IMR-90 (cell line): ENCODE measurements at regions not wholly inside any gene's neighbourhood (a gene's known extent, or its start where the extent isn't known, plus 50 kb on each side); places are given as distances from the start of the nearest gene placed in this dataset.

Experiments used
- ATAC-seq: fragments of 200-7000 bp; cut with Tn5 transposase; 2 replicates; pipeline ENCODE4 v1.9.1; 2020; ENCODE audit warnings: low read depth, mild to moderate bottlenecking, moderate library complexity
- BruUV-seq: library from RNA; stranded (reverse); fragments of 400-500 nt; replicated peaks from 2 replicates; lab custom pipeline; 2021; lab: Mats Ljungman, UMichigan
- CTCF ChIA-PET: fragments of 300-600 bp; formaldehyde crosslinking; extraction: SDS; loops from one replicate; lab custom pipeline; 2021; ENCODE audit warnings: antibody characterized with exemption; lab: Yijun Ruan, JAX
- POLR2A ChIA-PET: fragments of 300-600 bp; sonication (Branson Sonifier 250); formaldehyde crosslinking; loops from one replicate; lab custom pipeline; 2022; ENCODE audit warnings: antibody characterized with exemption; ENCODE audit not compliant: unreplicated experiment; lab: Charles Lee
- DNase-seq: peaks from one replicate; pipeline ENCODE4 v3.0.0; 2013
- H2AFZ ChIP-seq: replicated peaks from 2 replicates; pipeline ENCODE3; 2013; ENCODE audit warnings: low read length, mild to moderate bottlenecking; ENCODE audit not compliant: poor library complexity
- H2AK5ac ChIP-seq: 2 replicates; pipeline ENCODE4 v1.6.1; 2013; ENCODE audit warnings: low read depth, low read length, inconsistent platforms
- H2AK9ac ChIP-seq: replicated peaks from 2 replicates; pipeline ENCODE3; 2013; ENCODE audit warnings: mild to moderate bottlenecking, low read depth, low read length, moderate library complexity; ENCODE audit not compliant: poor library complexity
- H2BK120ac ChIP-seq: 2 replicates; pipeline ENCODE4 v1.6.1; 2013; ENCODE audit warnings: low read depth, low read length, inconsistent platforms
- H2BK15ac ChIP-seq: 3 replicates; pipeline ENCODE4 v1.6.1; 2013; ENCODE audit warnings: low read depth, low read length, inconsistent platforms
- H2BK20ac ChIP-seq: 2 replicates; pipeline ENCODE4 v1.6.1; 2013; ENCODE audit warnings: low read depth, mild to moderate bottlenecking, inconsistent platforms, low read length, moderate library complexity
- H2BK5ac ChIP-seq: 2 replicates; pipeline ENCODE4 v1.6.1; 2013; ENCODE audit warnings: mild to moderate bottlenecking, low read depth, low read length, inconsistent platforms; ENCODE audit not compliant: poor library complexity, severe bottlenecking
- H3K14ac ChIP-seq: replicated peaks from 2 replicates; pipeline ENCODE4 v1.6.1; 2013; ENCODE audit warnings: low read depth, low read length, inconsistent platforms
- H3K18ac ChIP-seq: 2 replicates; pipeline ENCODE4 v1.6.1; 2013; ENCODE audit warnings: low read depth, low read length, control low read depth
- H3K23ac ChIP-seq: 2 replicates; pipeline ENCODE4 v1.6.1; 2013; ENCODE audit warnings: low read depth, low read length, inconsistent platforms
- H3K27ac ChIP-seq: 2 replicates; pipeline ENCODE4 v1.5.1; 2013; ENCODE audit warnings: mild to moderate bottlenecking, control low read depth, low read length; ENCODE audit not compliant: insufficient read depth
- H3K27me3 ChIP-seq: 2 replicates; pipeline ENCODE4 v1.6.1; 2013; ENCODE audit warnings: low read length; ENCODE audit not compliant: control insufficient read depth, insufficient read depth
- H3K36me3 ChIP-seq: 2 replicates; pipeline ENCODE4 v1.6.1; 2013; ENCODE audit warnings: low read length, mixed read lengths; ENCODE audit not compliant: control insufficient read depth, insufficient read depth
- H3K4ac ChIP-seq: 2 replicates; pipeline ENCODE4 v1.6.1; 2013; ENCODE audit warnings: low read depth, low read length, inconsistent platforms
- H3K4me1 ChIP-seq: 2 replicates; pipeline ENCODE4 v1.6.1; 2013; ENCODE audit warnings: low read length, mixed read lengths; ENCODE audit not compliant: control insufficient read depth, insufficient read depth
- H3K4me2 ChIP-seq: 2 replicates; pipeline ENCODE4 v1.6.1; 2013; ENCODE audit warnings: low read depth, mild to moderate bottlenecking, control low read depth, low read length, moderate library complexity
- H3K4me3 ChIP-seq: 2 replicates; pipeline ENCODE4 v1.5.1; 2013; ENCODE audit warnings: low read depth, mild to moderate bottlenecking, control low read depth, low read length, moderate library complexity; ENCODE audit not compliant: insufficient read depth
- H3K56ac ChIP-seq: 2 replicates; pipeline ENCODE4 v1.6.1; 2013; ENCODE audit warnings: low read length, inconsistent platforms; ENCODE audit not compliant: insufficient read depth; ENCODE audit errors: extremely low read depth
- H3K79me1 ChIP-seq, 2 experiments: 2 replicates each; pipeline ENCODE4 v1.6.1; 2013; ENCODE audit warnings: low read length in 2 of 2, inconsistent platforms in 1 of 2, low read depth in 1 of 2
- H3K9ac ChIP-seq: 2 replicates; pipeline ENCODE4 v1.6.1; 2013; ENCODE audit warnings: low read depth, low read length, control low read depth
- H3K9me1 ChIP-seq: 2 replicates; pipeline ENCODE4 v1.6.1; 2013; ENCODE audit warnings: low read length, inconsistent platforms; ENCODE audit not compliant: insufficient read depth
- H3K9me3 ChIP-seq: 2 replicates; pipeline ENCODE4 v1.6.1; 2013; ENCODE audit warnings: low read length; ENCODE audit not compliant: control insufficient read depth, insufficient read depth
- H4K20me1 ChIP-seq: 2 replicates; pipeline ENCODE4 v1.6.1; 2013; ENCODE audit warnings: low read length, inconsistent platforms; ENCODE audit not compliant: insufficient read depth
- H4K5ac ChIP-seq: 2 replicates; pipeline ENCODE4 v1.6.1; 2013; ENCODE audit warnings: mild to moderate bottlenecking, low read depth, low read length, control low read depth
- H4K8ac ChIP-seq, 2 experiments: 2 replicates each; pipeline ENCODE4 v1.6.1; 2013; ENCODE audit warnings: low read depth in 2 of 2, low read length in 2 of 2, control low read depth in 1 of 2, inconsistent platforms in 1 of 2
- H4K91ac ChIP-seq: 2 replicates; pipeline ENCODE4 v1.6.1; 2013; ENCODE audit warnings: low read depth, low read length, inconsistent platforms; ENCODE audit not compliant: insufficient read depth
- BHLHE40 ChIP-seq: fragments of 150-350 bp; IDR thresholded peaks from 2 replicates; pipeline ENCODE4 v1.6.1; 2016; ENCODE audit warnings: mild to moderate bottlenecking, low read depth, low read length
- CEBPB ChIP-seq: IDR thresholded peaks from 2 replicates; pipeline ENCODE4 v1.6.1; 2012; ENCODE audit warnings: low read depth, low read length, improper control_type of control experiment
- CHD1 ChIP-seq: IDR thresholded peaks from 2 replicates; pipeline ENCODE4 v1.6.1; 2012; ENCODE audit warnings: low read depth, low read length, improper control_type of control experiment
- FOS ChIP-seq: fragments of 150-350 bp; IDR thresholded peaks from 2 replicates; pipeline ENCODE4 v1.6.1; 2016; ENCODE audit warnings: low read depth, low read length
- MAFK ChIP-seq: IDR thresholded peaks from 2 replicates; pipeline ENCODE4 v1.6.1; 2012; ENCODE audit warnings: low read depth, low read length, improper control_type of control experiment
- MAZ ChIP-seq: IDR thresholded peaks from 2 replicates; pipeline ENCODE4 v1.6.1; 2012; ENCODE audit warnings: low read depth, mild to moderate bottlenecking, low read length, improper control_type of control experiment, moderate library complexity, borderline replicate concordance
- MXI1 ChIP-seq: IDR thresholded peaks from 2 replicates; pipeline ENCODE4 v1.6.1; 2012; ENCODE audit warnings: low read depth, mild to moderate bottlenecking, low read length, moderate library complexity, borderline replicate concordance
- NFE2L2 ChIP-seq: fragments of 150-350 bp; IDR thresholded peaks from 2 replicates; pipeline ENCODE4 v1.6.1; 2016; ENCODE audit warnings: low read depth, mild to moderate bottlenecking, low read length
- POLR2A ChIP-seq: IDR thresholded peaks from 2 replicates; pipeline ENCODE4 v1.6.1; 2012; ENCODE audit warnings: mild to moderate bottlenecking, low read depth, low read length
- RAD21 ChIP-seq: IDR thresholded peaks from 2 replicates; pipeline ENCODE4 v1.6.1; 2012; ENCODE audit warnings: low read length, improper control_type of control experiment
- RCOR1 ChIP-seq: IDR thresholded peaks from 2 replicates; pipeline ENCODE4 v1.6.1; 2012; ENCODE audit warnings: mild to moderate bottlenecking, low read length, improper control_type of control experiment; ENCODE audit not compliant: insufficient replicate concordance
- RFX5 ChIP-seq: IDR thresholded peaks from 2 replicates; pipeline ENCODE4 v1.8.0; 2012; ENCODE audit warnings: low read depth, mild to moderate bottlenecking, low read length, moderate library complexity
- SMC3 ChIP-seq: fragments of 150-350 bp; IDR thresholded peaks from 2 replicates; pipeline ENCODE4 v1.6.1; 2016; ENCODE audit warnings: low read depth, mild to moderate bottlenecking, antibody characterized with exemption, low read length, moderate library complexity
- WGBS, 2 experiments: methylation state at CpG; one replicate each; pipeline versions ENCODE4 v1.1.5 to v1.1.7; 2013; ENCODE audit warnings: missing lambda C conversion rate in 2 of 2; ENCODE audit not compliant: insufficient read length in 1 of 2; ENCODE audit errors: extremely low coverage in 2 of 2; 5-methylcytosine and 5-hydroxymethylcytosine counted together
- dilution Hi-C: fragments of 300-500 bp; cut with HindIII; formaldehyde crosslinking; loops from one replicate; pipeline ENCODE4 v1.14.3; 2018; ENCODE audit warnings: low sequenced_read_pairs; ENCODE audit not compliant: unreplicated experiment
- in situ Hi-C: fragments of 300-500 bp; cut with MboI; formaldehyde crosslinking; loops from 3 replicates; pipeline ENCODE4 v1.14.3; 2019; ENCODE audit warnings: low sequenced_read_pairs, inconsistent platforms, mixed read lengths
- intact Hi-C: fragments of 100-400 bp; cut with micrococcal nuclease; formaldehyde crosslinking; loops from 2 replicates; pipeline ENCODE4 v1.10.0; 2022
- TF ChIP-seq, protein P1 (sequence below): fragments of 150-350 bp; IDR thresholded peaks from 2 replicates; pipeline ENCODE4 v1.6.1; 2016; ENCODE audit warnings: low read depth, mild to moderate bottlenecking, low read length, moderate library complexity, borderline replicate concordance
- TF ChIP-seq, protein P2 (sequence below): conservative IDR thresholded peaks from 2 replicates; pipeline ENCODE4 v1.5.1; 2012; ENCODE audit warnings: mild to moderate bottlenecking, low read depth, low read length, improper control_type of control experiment
- TF ChIP-seq, protein P3 (sequence below): fragments of 150-350 bp; IDR thresholded peaks from 2 replicates; pipeline ENCODE4 v1.6.1; 2017; ENCODE audit warnings: mild to moderate bottlenecking, antibody characterized with exemption, low read length, low read depth

DNA sequence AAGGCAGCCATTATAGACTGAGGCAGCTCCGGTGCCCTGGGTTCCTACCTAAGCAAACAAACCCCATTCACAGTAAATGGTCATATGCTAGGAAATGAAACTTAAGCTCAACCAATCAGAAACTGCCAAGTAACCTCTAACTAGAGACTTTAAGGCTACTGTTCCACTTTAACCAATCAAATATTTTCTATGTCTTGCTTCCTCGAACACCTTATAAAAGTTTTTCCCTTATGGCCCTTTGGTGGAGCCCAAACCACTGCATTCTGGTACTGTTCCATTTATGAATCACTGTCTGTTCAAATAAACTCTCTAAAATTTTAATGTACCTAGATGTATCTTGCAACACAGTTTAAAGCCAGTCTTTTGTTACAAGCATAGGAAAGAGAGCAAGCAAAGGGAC is 361.1 kb downstream of the HGF start:
- no peak overlapping the region for H4K91ac ChIP-seq
- no peak overlapping the region for H2BK20ac ChIP-seq
- H3K23ac ChIP-seq: no peak overlapping the region
- no peak overlapping the region for H3K4ac ChIP-seq
- no CpG with 5 or more reads among the region's 2 CpGs for WGBS, 2 experiments
- H3K9me3 ChIP-seq: no peaks in the 10 kb centered on the region; the same call in 1 of the 2 replicates
- no peaks in the 10 kb centered on the region for H3K9me1 ChIP-seq
- no peak; the same call in 1 of the 2 replicates for ATAC-seq
- no peaks in the 10 kb centered on the region for H3K4me1 ChIP-seq
- H4K20me1 ChIP-seq: no peaks in the 10 kb centered on the region
- H3K18ac ChIP-seq: no peak overlapping the region
- in situ Hi-C loops: no loop called here
- no peak overlapping the region for H2BK15ac ChIP-seq
- no peak for TF ChIP-seq RFX5
- no peak for TF ChIP-seq FOS
- TF ChIP-seq, protein P1, sequence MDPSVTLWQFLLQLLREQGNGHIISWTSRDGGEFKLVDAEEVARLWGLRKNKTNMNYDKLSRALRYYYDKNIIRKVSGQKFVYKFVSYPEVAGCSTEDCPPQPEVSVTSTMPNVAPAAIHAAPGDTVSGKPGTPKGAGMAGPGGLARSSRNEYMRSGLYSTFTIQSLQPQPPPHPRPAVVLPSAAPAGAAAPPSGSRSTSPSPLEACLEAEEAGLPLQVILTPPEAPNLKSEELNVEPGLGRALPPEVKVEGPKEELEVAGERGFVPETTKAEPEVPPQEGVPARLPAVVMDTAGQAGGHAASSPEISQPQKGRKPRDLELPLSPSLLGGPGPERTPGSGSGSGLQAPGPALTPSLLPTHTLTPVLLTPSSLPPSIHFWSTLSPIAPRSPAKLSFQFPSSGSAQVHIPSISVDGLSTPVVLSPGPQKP: no peak
- no peak for TF ChIP-seq POLR2A
- TF ChIP-seq, protein P2, sequence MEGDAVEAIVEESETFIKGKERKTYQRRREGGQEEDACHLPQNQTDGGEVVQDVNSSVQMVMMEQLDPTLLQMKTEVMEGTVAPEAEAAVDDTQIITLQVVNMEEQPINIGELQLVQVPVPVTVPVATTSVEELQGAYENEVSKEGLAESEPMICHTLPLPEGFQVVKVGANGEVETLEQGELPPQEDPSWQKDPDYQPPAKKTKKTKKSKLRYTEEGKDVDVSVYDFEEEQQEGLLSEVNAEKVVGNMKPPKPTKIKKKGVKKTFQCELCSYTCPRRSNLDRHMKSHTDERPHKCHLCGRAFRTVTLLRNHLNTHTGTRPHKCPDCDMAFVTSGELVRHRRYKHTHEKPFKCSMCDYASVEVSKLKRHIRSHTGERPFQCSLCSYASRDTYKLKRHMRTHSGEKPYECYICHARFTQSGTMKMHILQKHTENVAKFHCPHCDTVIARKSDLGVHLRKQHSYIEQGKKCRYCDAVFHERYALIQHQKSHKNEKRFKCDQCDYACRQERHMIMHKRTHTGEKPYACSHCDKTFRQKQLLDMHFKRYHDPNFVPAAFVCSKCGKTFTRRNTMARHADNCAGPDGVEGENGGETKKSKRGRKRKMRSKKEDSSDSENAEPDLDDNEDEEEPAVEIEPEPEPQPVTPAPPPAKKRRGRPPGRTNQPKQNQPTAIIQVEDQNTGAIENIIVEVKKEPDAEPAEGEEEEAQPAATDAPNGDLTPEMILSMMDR: no peak
- TF ChIP-seq RAD21: no peak
- no peak for TF ChIP-seq SMC3
- no peak for TF ChIP-seq BHLHE40
- no peak for TF ChIP-seq CHD1
- TF ChIP-seq CEBPB: no peak
- TF ChIP-seq MAFK: no peak
- TF ChIP-seq NFE2L2: no peak
- TF ChIP-seq MXI1: no peak
- TF ChIP-seq, protein P3, sequence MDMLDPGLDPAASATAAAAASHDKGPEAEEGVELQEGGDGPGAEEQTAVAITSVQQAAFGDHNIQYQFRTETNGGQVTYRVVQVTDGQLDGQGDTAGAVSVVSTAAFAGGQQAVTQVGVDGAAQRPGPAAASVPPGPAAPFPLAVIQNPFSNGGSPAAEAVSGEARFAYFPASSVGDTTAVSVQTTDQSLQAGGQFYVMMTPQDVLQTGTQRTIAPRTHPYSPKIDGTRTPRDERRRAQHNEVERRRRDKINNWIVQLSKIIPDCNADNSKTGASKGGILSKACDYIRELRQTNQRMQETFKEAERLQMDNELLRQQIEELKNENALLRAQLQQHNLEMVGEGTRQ: no peak
- no peak for TF ChIP-seq MAZ
- TF ChIP-seq RCOR1: no peak
- H2BK120ac ChIP-seq: no peak overlapping the region
- H3K27ac ChIP-seq: no peak overlapping the region
- H2AFZ ChIP-seq: no peak overlapping the region
- H3K4me2 ChIP-seq: no peak overlapping the region
- CTCF ChIA-PET: no interaction called here
- no peak overlapping the region for H3K9ac ChIP-seq
- no peaks in the 10 kb centered on the region for H3K36me3 ChIP-seq
- dilution Hi-C loops: no loop called here
- H2AK5ac ChIP-seq: no peak overlapping the region
- no peaks in the 10 kb centered on the region for H3K27me3 ChIP-seq
- intact Hi-C loops: no loop called here
- no peak overlapping the region for H4K8ac ChIP-seq
- H3K79me1 ChIP-seq: no peaks in the 10 kb centered on the region
- no peak overlapping the region for H2BK5ac ChIP-seq
- H2AK9ac ChIP-seq: no peak overlapping the region
- no peak overlapping the region for H3K14ac ChIP-seq
- no TSS peak for BruUV-seq
- POLR2A ChIA-PET: no interaction called here
- no peak overlapping the region for H4K5ac ChIP-seq
- H3K56ac ChIP-seq: no peak overlapping the region
- no peak overlapping the region for H3K4me3 ChIP-seq
- DNase-seq: peak; percentile 23
